ENCODE measurements at regions not wholly inside any gene's neighbourhood (a gene's known extent, or its start where the extent isn't known, plus 50 kb on each side); places are given as distances from the start of the nearest gene placed in this dataset.

DNA sequence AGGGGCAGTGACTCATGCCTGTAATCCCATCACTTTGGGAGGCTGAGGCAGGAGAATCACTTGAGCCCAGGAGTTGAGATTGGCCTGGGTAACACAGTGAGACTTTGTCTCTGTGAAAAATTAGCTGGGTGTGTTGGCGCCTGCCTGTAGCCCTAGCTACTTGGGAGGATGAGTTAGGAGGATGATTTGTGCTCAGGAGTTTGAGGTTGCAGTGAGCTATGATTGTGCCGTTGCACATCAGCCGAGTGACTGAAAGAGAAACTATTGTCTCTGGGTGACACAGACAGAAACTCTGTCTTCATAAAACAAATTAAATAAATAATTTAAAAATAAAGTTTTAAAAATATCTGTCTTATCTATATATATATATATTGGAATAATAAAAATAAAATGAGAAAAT lies 1844.6 kb upstream of the PIK3C3 start:
- TF ChIP-seq CTCF (IDR thresholded peaks at IDR 0.05; ENCODE audit: extremely low read depth in 1 of 2, insufficient read depth in 1 of 2, low read depth in 1 of 2, low read length in 2 of 2) (no peak), EZH2 (IDR thresholded peaks at IDR 0.05; ENCODE audit: borderline replicate concordance, low read depth, low read length, severe bottlenecking) (no peak), POLR2A (IDR thresholded peaks at IDR 0.05; ENCODE audit: low read depth, low read length) (no peak), POLR2AphosphoS5 (IDR thresholded peaks at IDR 0.05; ENCODE audit: insufficient read depth, low read depth, low read length) (no peak)
- TF ChIP-seq, protein P1, sequence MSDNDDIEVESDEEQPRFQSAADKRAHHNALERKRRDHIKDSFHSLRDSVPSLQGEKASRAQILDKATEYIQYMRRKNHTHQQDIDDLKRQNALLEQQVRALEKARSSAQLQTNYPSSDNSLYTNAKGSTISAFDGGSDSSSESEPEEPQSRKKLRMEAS (IDR thresholded peaks at IDR 0.05; ENCODE audit: insufficient read depth, insufficient read length) = no peak

Measured in endothelial cell of umbilical vein (primary cell).